HG02938 (cell line): ENCODE measurements at regions not wholly inside any gene's neighbourhood (a gene's known extent, or its start where the extent isn't known, plus 50 kb on each side); places are given as distances from the start of the nearest gene placed in this dataset.

ENCODE experiments used
- ATAC-seq: cut with Tn5 transposase; IDR thresholded peaks from one replicate; pipeline ENCODE4 v1.9.1; 2021; ENCODE audit warnings: mild to moderate bottlenecking, moderate library complexity; ENCODE audit not compliant: unreplicated experiment

DNA sequence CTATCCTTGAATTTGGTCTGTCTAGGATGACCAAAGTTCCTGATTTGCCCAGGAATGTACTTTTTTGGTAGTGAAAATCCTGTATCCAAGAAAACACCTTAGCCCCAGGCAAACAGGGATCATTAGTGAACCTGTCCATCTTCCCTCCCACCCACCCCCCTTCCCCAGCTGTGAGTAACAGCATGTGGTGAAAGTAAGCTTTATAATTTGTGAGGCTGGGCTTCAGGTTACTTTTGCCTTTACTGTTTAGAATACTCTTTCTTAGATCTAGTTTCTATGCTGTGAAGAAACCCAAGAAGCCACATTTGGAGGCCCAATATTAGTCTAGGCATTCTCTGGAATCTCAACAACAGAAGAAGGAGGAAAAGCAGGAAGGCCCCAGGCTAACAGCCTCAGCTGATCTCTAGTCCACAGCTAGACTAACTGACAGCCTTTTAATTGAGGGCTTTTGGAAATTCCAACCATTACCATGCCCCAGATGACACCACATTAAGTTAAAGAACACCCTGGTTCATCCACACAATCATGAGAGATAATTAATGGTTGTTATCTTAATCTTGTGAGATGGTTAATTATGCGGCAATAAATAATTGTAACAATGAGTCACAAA, 703.0 kb upstream of the NUDT12 start:
- ATAC-seq: no peak

- no peak for ATAC-seq
Measured at GRCh38 chr5:104247260-104247659, 684.7 kb upstream of the NUDT12 start.

- no peak for ATAC-seq
Measured at GRCh38 chr5:104241046-104241445, 678.5 kb upstream of the NUDT12 start.

DNA sequence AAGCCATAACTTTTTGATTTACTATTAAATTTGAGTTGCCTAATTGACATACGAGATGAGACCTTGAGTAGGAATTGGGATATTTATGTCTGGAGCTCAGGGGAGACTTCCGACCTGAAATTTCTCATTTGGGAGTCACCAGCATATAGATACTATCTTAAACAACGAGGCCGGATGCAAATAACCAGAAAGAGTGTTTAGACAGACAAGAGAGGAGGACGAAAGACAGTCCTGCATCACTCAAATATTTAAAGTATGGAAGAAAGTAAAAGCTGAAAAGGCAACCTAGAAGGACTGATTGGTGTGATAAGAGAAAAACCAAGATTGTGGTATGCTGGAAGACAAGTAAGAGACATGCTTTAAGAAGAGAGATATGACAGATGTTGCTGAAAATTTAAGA, 675.0 kb upstream of the NUDT12 start:
- ATAC-seq: no peak

DNA sequence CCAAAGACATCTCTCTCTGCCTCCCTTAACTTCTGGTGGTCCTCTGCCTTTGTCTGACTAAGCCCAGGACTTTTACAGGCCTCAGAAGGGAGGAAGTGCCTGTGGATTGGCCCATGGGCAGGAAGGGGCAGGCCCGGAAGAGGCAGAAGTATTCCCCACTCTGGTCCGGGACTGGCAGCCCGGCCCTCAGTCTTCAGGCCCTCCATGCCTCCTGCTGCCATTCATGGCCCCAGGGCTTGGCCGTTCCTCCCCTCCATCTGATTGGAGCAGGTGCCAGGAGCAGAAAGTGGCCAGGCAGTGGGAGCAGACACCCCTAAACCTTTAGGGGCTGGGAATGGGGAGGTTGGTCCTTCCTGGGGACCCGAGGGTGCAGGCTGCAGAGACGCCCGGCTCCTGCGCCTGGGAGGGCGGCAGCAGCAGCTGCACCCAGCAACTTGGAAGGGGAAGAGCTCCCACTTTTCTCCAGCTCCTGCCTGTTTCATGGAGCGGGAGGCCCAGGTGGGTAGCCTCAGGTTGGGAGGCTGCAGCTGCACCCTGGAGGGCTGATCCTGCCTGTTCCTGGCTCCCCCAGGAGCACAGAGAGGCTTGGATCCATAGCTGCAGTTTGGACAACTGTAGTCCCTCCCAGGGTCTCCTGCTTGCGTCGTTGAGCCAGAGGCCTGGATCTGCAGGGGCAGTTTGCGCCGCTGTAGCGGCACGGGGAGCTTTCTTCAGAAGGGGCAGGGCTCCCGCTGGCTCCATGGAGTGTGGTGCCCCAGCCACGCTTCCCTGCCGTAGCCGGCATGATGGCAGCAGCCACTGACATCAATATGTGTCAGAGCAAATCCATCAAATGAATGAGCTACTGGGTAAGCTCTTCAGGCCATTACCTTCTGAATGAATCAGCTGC, 661.5 kb upstream of the NUDT12 start:
- ATAC-seq: no peak

GRCh38 chr5:104218200-104218599, 655.6 kb upstream of the NUDT12 start:
- no peak for ATAC-seq

- ATAC-seq: no peak
Measured at GRCh38 chr5:104213216-104213615, 650.6 kb upstream of the NUDT12 start.

- ATAC-seq: no peak
Measured at GRCh38 chr5:104199771-104200170, 637.2 kb upstream of the NUDT12 start.

- ATAC-seq: no peak
Measured at GRCh38 chr5:104198156-104198555, 635.6 kb upstream of the NUDT12 start.

DNA sequence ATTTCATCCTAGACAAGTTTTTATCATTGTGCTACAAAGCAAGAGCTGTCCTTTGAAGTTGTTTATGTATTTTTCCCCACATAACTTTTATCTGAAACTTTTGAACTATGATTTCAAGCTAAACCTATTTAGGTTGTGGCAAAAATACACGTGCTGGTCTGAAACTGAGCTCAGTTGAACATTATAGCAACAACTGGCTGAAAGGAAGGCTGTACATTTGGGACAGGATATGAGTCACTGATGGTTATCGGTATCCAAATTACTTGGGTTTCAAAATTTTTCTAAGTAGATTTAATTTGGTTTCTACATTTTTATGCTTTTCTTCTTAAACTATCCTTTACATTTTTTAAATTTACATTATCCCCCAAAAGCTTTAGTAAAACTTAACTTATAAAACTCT, 627.3 kb upstream of the NUDT12 start:
- no peak for ATAC-seq

DNA sequence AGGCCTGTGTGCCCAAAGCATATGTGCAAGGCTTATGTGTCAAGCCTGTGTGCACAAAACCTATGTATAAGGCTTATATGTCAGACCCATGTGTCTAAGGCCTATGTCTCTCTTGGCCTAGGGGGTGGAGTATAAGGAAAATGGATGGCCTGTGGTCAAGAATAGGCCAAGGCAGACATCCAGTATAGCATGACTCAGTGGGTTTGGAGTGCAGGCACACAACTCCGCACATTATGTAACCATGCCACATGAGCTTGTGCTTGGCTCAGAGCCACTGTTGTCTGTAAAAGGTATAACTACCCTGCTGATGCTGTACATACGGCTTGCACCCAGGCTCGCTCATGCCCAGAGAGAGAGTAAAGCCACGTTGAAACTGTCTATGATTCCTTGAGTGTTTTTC, 626.4 kb upstream of the NUDT12 start:
- ATAC-seq: no peak

DNA sequence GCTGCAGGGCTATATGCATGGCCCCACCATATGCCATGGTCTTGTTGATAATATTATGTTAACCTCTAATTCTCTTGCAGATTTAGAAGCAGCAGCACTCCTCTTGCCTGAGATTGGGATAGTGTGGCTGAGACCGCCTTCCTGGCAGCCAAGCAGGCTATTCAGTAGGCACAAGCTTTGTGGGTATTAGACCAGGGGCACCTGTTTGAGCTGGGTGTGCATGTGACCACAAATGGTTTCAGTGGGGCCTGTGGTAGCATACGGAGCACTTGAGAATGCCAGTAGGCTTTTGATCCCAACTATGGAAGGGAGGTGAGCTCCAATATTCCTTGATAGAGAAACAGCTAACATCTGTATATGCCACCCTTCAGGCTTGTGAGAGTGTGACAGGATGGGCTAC, 625.1 kb upstream of the NUDT12 start:
- ATAC-seq: no peak

- ATAC-seq: no peak
Measured at GRCh38 chr5:104186510-104186909, 623.9 kb upstream of the NUDT12 start.

GRCh38 chr5:104186100-104186499, 623.5 kb upstream of the NUDT12 start:
- ATAC-seq: no peak

- no peak for ATAC-seq
Measured at GRCh38 chr5:104184264-104184663, 621.7 kb upstream of the NUDT12 start.

- no peak for ATAC-seq
Measured at GRCh38 chr5:104178829-104179456, 616.4 kb upstream of the NUDT12 start.

DNA sequence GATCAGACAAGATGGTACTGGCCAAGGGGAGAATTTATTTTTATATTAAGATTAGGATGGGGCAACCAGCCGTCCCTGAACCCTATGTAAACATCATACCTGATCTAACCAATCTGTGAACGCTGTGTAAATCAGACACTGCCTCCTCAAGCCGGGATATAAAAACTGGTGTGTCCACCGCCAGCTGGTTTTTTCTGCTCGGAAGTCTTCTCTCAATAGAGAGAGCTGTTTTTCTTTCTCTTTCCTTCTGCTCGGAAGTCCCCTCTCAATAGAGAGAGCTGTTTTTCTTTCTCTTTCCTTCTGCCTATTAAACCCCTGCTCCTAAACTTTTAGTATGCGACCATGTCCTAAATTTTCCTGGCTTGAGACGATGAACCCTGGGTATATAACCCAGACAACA, 615.5 kb upstream of the NUDT12 start:
- ATAC-seq: no peak

DNA sequence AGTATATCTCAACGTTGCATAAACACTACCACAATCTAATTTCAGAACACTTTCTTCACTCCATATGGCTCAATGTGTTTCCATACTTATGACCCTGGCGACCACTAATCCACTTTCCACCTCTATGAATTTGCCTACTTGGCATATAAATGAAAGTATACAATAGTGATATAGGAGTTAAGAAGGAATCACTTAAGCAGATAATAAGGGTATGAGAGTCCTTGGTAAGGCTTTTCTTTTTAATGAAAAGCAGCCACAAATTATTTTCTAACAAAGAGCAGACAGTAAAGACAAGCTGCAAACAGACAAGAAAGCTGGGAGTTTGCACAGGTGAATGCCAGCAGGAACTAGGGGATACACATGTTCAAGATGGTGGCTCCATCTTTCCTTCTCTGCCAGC, 615.1 kb upstream of the NUDT12 start:
- no peak for ATAC-seq

- no peak for ATAC-seq
Measured at GRCh38 chr5:104172976-104173375, 610.4 kb upstream of the NUDT12 start.

GRCh38 chr5:104171958-104172690, 609.5 kb upstream of the NUDT12 start:
- ATAC-seq: no peak

- ATAC-seq: no peak
Measured at GRCh38 chr5:104170926-104171325, 608.3 kb upstream of the NUDT12 start.
